HFF-Myc (cell line): ENCODE measurements at regions not wholly inside any gene's neighbourhood (a gene's known extent, or its start where the extent isn't known, plus 50 kb on each side); places are given as distances from the start of the nearest gene placed in this dataset.

ENCODE experiments used
- DNase-seq: peaks from one replicate; pipeline ENCODE4 v3.0.0-alpha.2; 2011; ENCODE audit warnings: low read depth; ENCODE audit errors: extremely low read depth
- H3K4me3 ChIP-seq: replicated peaks from 2 replicates; pipeline ENCODE4 v1.5.1; 2011; ENCODE audit warnings: low read depth, mild to moderate bottlenecking, control low read depth, low read length
- CTCF ChIP-seq: IDR thresholded peaks from 2 replicates; pipeline ENCODE4 v1.5.1; 2012; ENCODE audit warnings: mild to moderate bottlenecking, low read depth, low read length, control low read depth; ENCODE audit errors: missing control alignments

DNA sequence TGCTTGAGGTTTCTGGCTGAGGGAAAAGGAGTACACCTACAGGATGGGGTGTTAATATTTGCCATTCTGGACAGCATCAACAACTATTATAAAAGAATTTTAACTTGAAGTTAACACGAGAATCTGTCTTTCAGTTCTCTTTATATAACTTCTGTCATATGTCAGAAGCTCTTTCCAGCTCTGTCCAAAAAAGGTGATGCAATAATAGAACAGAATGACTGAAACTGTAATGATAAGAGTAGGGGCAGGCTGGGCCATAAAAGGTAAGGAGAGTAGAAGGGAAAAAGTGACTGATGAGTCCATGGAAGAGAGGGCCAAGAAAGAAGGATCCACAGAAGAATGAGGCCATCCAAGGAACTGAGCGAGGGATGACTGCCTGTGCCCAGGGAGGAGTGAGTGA is 966.7 kb upstream of the FBXO33 start:
- TF ChIP-seq CTCF: no peak
- no peak for DNase-seq
- H3K4me3 ChIP-seq: no peak overlapping the region

DNA sequence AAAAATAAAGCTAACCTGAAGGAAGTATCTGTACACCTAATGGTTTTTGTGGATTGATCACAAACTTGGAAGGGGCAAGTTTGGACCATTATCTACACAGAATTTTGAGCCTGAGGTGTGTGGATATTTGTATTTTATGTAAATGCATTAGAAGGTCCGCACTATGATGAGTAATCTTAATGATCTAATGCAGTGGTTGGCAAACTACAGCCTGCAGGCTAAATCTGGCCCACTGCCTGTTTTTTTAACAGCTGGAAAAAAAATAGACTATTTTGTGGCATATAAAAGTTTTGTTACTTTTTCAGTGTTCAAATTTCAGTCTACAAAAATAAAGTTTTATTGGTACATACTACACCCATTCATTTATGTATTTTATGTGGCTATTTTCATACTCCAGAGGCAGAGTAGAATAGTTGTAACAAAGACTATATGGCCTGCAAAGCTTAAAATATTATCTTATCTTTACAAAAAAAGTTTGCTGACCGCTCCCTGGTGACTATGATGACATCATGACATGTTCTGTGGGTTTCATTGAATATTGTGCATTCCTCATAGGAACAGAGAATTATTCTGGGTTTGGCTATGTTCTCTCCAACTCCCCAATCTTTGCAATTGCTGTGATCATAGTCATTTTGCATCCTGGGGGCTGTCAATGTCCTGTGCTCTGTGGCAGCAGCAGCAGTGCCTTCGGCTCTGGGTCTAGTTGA is 962.6 kb upstream of the FBXO33 start:
- TF ChIP-seq CTCF: no peak
- DNase-seq: no peak
- H3K4me3 ChIP-seq: no peak overlapping the region

DNA sequence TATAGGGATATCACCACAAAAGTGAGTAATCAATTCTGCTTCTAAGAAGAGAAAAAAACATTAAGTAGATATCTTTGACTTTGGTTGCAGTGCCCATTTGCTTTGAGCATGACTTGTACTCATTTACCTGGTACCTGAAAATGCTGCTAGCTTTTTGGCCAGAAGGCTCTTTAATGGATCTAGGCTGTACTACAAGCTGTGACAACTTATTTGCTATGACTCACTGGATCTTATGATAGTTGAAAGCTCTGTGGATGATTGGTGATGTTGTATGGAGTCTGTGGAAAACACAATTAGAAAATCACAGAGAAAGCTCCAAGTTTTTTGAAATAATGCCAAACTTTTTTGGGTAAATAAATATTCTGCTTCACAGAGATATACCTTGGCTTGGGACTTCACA is 960.9 kb upstream of the FBXO33 start:
- no peak overlapping the region for H3K4me3 ChIP-seq
- no peak for DNase-seq
- TF ChIP-seq CTCF: no peak

GRCh38 chr14:40386433-40386832 is 954.2 kb upstream of the FBXO33 start:
- no peak for TF ChIP-seq CTCF
- DNase-seq: no peak
- no peak overlapping the region for H3K4me3 ChIP-seq

- no peak overlapping the region for H3K4me3 ChIP-seq
- no peak for TF ChIP-seq CTCF
Measured at GRCh38 chr14:40374221-40374620, 942.0 kb upstream of the FBXO33 start.

GRCh38 chr14:40371011-40371410 is 938.8 kb upstream of the FBXO33 start:
- DNase-seq: no peak
- H3K4me3 ChIP-seq: no peak overlapping the region
- no peak for TF ChIP-seq CTCF

More at GRCh38 chr14:40374221-40374620, 942.0 kb upstream of the FBXO33 start:
- DNase-seq: no peak

DNA sequence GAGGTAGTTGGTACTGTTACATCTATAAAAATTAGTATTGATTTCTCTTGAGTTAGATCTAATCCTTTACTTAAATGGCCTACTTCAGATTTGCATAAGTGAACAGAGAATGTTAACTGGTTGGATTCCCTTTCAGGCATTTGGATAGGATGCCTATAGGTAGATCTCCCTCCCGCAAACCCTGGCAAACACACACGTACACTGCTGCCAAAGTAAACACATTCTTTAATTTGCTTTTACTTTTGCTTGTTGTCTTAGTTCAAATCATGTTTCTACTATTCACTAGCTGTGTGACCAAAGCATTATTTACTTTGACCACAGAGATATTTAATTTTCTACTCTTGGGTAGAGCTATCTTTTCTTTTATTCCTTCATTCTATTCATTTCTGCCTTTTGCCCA is 936.1 kb upstream of the FBXO33 start:
- DNase-seq: no peak
- TF ChIP-seq CTCF: no peak
- H3K4me3 ChIP-seq: no peak overlapping the region
